HL-60 (cell line): ENCODE measurements at regions not wholly inside any gene's neighbourhood (a gene's known extent, or its start where the extent isn't known, plus 50 kb on each side); places are given as distances from the start of the nearest gene placed in this dataset.

Experiments used
- CTCF ChIP-seq: IDR thresholded peaks from one replicate; pipeline ENCODE4 v1.5.1; 2011; ENCODE audit warnings: low read length, control low read depth, inconsistent platforms; ENCODE audit not compliant: insufficient read depth
- GABPA ChIP-seq: IDR thresholded peaks from 2 replicates; pipeline ENCODE4 v1.6.1; 2012; ENCODE audit warnings: low read depth
- POLR2AphosphoS5 ChIP-seq: IDR thresholded peaks from 2 replicates; pipeline ENCODE4 v1.6.1; 2012; ENCODE audit warnings: low read depth
- REST ChIP-seq: IDR thresholded peaks from 2 replicates; pipeline ENCODE4 v1.6.1; 2012; ENCODE audit warnings: low read depth; ENCODE audit not compliant: insufficient replicate concordance
- SPI1 ChIP-seq: IDR thresholded peaks from 2 replicates; pipeline ENCODE4 v1.6.1; 2012; ENCODE audit warnings: low read depth, mild to moderate bottlenecking, borderline replicate concordance

- TF ChIP-seq CTCF = no peak
- no peak for TF ChIP-seq POLR2AphosphoS5
- TF ChIP-seq REST = no peak
- no peak for TF ChIP-seq GABPA
- peak; percentile 97 for TF ChIP-seq SPI1
These were observed 367.8 kb upstream of the ID2 start for GRCh38 chr2:8314063-8314462.
